Esophagus (tissue), 2 donors: ENCODE measurements at regions not wholly inside any gene's neighbourhood (a gene's known extent, or its start where the extent isn't known, plus 50 kb on each side); places are given as distances from the start of the nearest gene placed in this dataset.

Experiments used
- H3K27ac ChIP-seq, 2 donors: one replicate each; pipeline ENCODE4 v1.5.1; 2013; ENCODE audit warnings: low read depth in 2 of 2, mild to moderate bottlenecking in 2 of 2, inconsistent platforms in 1 of 2, low read length in 1 of 2, moderate library complexity in 1 of 2
- H3K27me3 ChIP-seq, 2 donors: one replicate each; pipeline ENCODE4 v1.6.1; 2013; ENCODE audit warnings: low read length in 2 of 2, control low read depth in 1 of 2, mild to moderate bottlenecking in 1 of 2; ENCODE audit not compliant: insufficient read depth in 2 of 2, control insufficient read depth in 1 of 2
- H3K36me3 ChIP-seq, 2 donors: one replicate each; pipeline ENCODE4 v1.6.1; 2013; ENCODE audit warnings: low read length in 1 of 2; ENCODE audit not compliant: control insufficient read depth in 2 of 2, insufficient read depth in 2 of 2
- H3K4me1 ChIP-seq, 2 donors: one replicate each; pipeline ENCODE4 v1.6.1; 2013; ENCODE audit warnings: low read length in 1 of 2; ENCODE audit not compliant: control insufficient read depth in 2 of 2, insufficient read depth in 2 of 2
- H3K4me3 ChIP-seq, 2 donors: one replicate each; pipeline ENCODE4 v1.5.1; 2013; ENCODE audit warnings: low read length in 2 of 2, mild to moderate bottlenecking in 2 of 2, low read depth in 1 of 2, moderate library complexity in 1 of 2
- H3K9me3 ChIP-seq, 2 donors: one replicate each; pipeline ENCODE4 v1.6.1; 2013; ENCODE audit warnings: mild to moderate bottlenecking in 2 of 2, low read depth in 1 of 2, low read length in 1 of 2, moderate library complexity in 1 of 2; ENCODE audit not compliant: control insufficient read depth in 2 of 2, insufficient read depth in 1 of 2
- WGBS, 2 donors: extraction: QIAGEN DNeasy Blood & Tissue Kit; methylation state at CpG; one replicate each; pipeline ENCODE4 v1.1.7; 2013; 5-methylcytosine and 5-hydroxymethylcytosine counted together
- donor health status: healthy with polysubstance abuse.
- donor health status: Bipolar disorder and iron deficiency.

GRCh38 chr4:17328141-17328815, 183.6 kb downstream of the QDPR start:
- 56 to 68% methylated on average over 5 of the region's 5 CpGs for WGBS, 2 donors
- Histone ChIP-seq H3K9me3 (no peaks in the 10 kb centered on the region), H3K27ac (no peak overlapping the region)

GRCh38 chr4:17327591-17327990, 184.3 kb downstream of the QDPR start:
- Histone ChIP-seq H3K27ac (no peak overlapping the region), H3K4me3 (no peak overlapping the region), H3K27me3 (no peaks in the 10 kb centered on the region), H3K4me1 (no peaks in the 10 kb centered on the region), H3K36me3 (no peaks in the 10 kb centered on the region), H3K9me3 (no peaks in the 10 kb centered on the region)
- 76 to 77% methylated on average over 6 of the region's 6 CpGs for WGBS, 2 donors

More at GRCh38 chr4:17328141-17328815, 183.6 kb downstream of the QDPR start:
- Histone ChIP-seq H3K36me3 (no peaks in the 10 kb centered on the region), H3K27me3 (no peaks in the 10 kb centered on the region), H3K4me3 (no peak overlapping the region), H3K4me1 (no peaks in the 10 kb centered on the region)

- Histone ChIP-seq H3K4me1 (no peaks in the 10 kb centered on the region), H3K27me3 (no peaks in the 10 kb centered on the region), H3K9me3 (no peaks in the 10 kb centered on the region), H3K4me3 (no peak overlapping the region), H3K36me3 (no peaks in the 10 kb centered on the region), H3K27ac (no peak overlapping the region)
- whole genome bisulfite sequencing, 2 donors: 72 to 84% methylated on average over 2 of the region's 2 CpGs
Observed at GRCh38 chr4:17326756-17327155, 185.1 kb downstream of the QDPR start.

GRCh38 chr4:17325098-17325497, 186.8 kb downstream of the QDPR start:
- no peaks in the 10 kb centered on the region for H3K9me3 ChIP-seq
- H3K4me1 ChIP-seq: no peaks in the 10 kb centered on the region
- H3K27ac ChIP-seq: no peak overlapping the region
- 90 to 96% methylated on average over 2 of the region's 2 CpGs for WGBS, 2 donors
- H3K4me3 ChIP-seq: no peak overlapping the region
- H3K27me3 ChIP-seq: no peaks in the 10 kb centered on the region
- H3K36me3 ChIP-seq: no peaks in the 10 kb centered on the region

GRCh38 chr4:17324386-17324830, 187.5 kb downstream of the QDPR start:
- Histone ChIP-seq H3K36me3 (no peaks in the 10 kb centered on the region), H3K9me3 (no peaks in the 10 kb centered on the region), H3K27me3 (no peaks in the 10 kb centered on the region), H3K27ac (no peak overlapping the region), H3K4me3 (no peak overlapping the region), H3K4me1 (no peaks in the 10 kb centered on the region)
- WGBS, 2 donors: 11 to 14% methylated on average over 11 of the region's 11 CpGs

GRCh38 chr4:17323554-17324385, 188.1 kb downstream of the QDPR start:
- H3K27ac ChIP-seq: no peak overlapping the region
- no peaks in the 10 kb centered on the region for H3K4me1 ChIP-seq
- H3K9me3 ChIP-seq: no peaks in the 10 kb centered on the region
- no peak overlapping the region for H3K4me3 ChIP-seq
- H3K27me3 ChIP-seq: no peaks in the 10 kb centered on the region
- 43 to 55% methylated on average over 10 of the region's 10 CpGs for WGBS, 2 donors
- H3K36me3 ChIP-seq: no peaks in the 10 kb centered on the region

GRCh38 chr4:17322514-17322913, 189.4 kb downstream of the QDPR start:
- H3K4me3 ChIP-seq: no peak overlapping the region
- H3K4me1 ChIP-seq: no peaks in the 10 kb centered on the region
- H3K36me3 ChIP-seq: no peaks in the 10 kb centered on the region
- H3K9me3 ChIP-seq: no peaks in the 10 kb centered on the region
- peaks cover 0 to 2% of the 10 kb centered on the region in 2 donors for H3K27me3 ChIP-seq
- H3K27ac ChIP-seq: no peak overlapping the region

- Histone ChIP-seq H3K9me3 (no peaks in the 10 kb centered on the region), H3K36me3 (no peaks in the 10 kb centered on the region), H3K4me3 (no peak overlapping the region), H3K27ac (no peak overlapping the region), H3K4me1 (no peaks in the 10 kb centered on the region), H3K27me3 (peaks cover 0 to 3% of the 10 kb centered on the region in 2 donors)
- WGBS, 2 donors: 80 to 88% methylated on average over 6 of the region's 6 CpGs
Observed at GRCh38 chr4:17320046-17320445, 191.8 kb downstream of the QDPR start.

GRCh38 chr4:17317526-17317925, 194.4 kb downstream of the QDPR start:
- H3K4me3 ChIP-seq: no peak overlapping the region
- 70 to 71% methylated on average over 5 of the region's 5 CpGs for WGBS, 2 donors
- H3K36me3 ChIP-seq: no peaks in the 10 kb centered on the region
- H3K27me3 ChIP-seq: peaks cover 0 to 3% of the 10 kb centered on the region in 2 donors
- H3K27ac ChIP-seq: no peak overlapping the region
- no peaks in the 10 kb centered on the region for H3K4me1 ChIP-seq
- H3K9me3 ChIP-seq: no peaks in the 10 kb centered on the region
